ENCODE measurements at regions not wholly inside any gene's neighbourhood (a gene's known extent, or its start where the extent isn't known, plus 50 kb on each side); places are given as distances from the start of the nearest gene placed in this dataset.

DNA sequence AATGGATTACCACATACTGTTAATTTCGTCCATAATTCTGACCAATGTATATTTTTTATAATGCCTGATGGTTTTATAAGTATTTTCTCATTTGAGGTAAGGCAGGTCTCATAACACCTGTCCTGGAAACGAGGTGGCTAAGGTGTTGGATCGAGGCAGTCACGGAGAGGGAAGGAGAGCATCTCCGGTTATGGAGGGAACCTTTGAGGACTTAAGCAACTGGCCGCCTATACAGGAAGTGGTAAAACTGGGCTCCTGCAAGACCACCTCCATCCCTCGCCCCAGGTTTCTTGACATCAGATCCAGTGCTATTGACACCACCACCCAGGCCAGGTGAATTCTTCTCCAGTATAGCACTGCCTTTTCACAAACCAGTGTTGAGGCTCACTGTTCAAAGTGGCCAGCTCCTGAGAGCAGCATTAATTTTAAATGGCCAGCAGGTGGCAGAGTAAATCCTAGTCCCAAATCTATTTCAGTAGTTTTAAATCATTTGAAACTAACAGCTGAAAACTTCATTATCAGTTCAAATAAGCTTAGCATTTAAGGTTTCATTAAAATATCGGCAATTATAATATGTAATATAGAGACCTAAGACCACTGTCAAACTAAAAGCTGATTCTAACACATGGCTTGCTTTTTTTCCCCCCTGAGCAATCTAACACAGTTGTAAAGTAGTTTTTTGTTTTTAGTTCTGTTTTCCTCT, 100.8 kb downstream of the PPM1A start:
- intact Hi-C loops (cut with DNase I) = loop anchor here (5.0 kb wide), 1 partner anchor 212 kb away; no protein-coding TSS in a partner anchor
- DNase-seq (ENCODE audit: low spot score) = no peak

- intact Hi-C loops (cut with DNase I) = loop anchor here (5.0 kb wide), 1 partner anchor 212 kb away; no protein-coding TSS in a partner anchor
Observed at GRCh38 chr14:60350366-60350720, 101.3 kb downstream of the PPM1A start.

DNA sequence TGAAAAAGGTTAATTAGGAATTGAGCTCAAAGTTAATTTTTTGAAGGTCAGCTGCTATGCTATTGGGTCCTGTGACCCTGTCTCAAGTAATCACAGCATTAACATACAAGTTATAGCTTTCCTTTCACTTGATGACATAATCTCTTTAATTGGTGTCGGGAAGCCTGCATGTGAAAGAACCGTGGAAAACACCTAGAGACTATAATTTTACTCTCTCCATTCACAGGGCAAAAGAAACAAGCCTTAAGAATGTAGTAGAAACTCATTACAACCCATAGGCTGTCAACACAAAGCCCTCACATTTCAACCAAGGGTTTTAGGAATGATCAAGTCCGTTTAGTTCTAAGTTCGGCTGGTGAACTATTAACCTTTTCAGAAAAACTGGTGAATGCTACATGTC, 104.4 kb downstream of the PPM1A start:
- no peak for DNase-seq (ENCODE audit: low spot score)
- intact Hi-C loops (cut with DNase I) = loop anchor here (5.0 kb wide), 1 partner anchor 209 kb away; no protein-coding TSS in a partner anchor

More at GRCh38 chr14:60350366-60350720, 101.3 kb downstream of the PPM1A start:
- DNase-seq (ENCODE audit: low spot score) = no peak

GRCh38 chr14:60355768-60356167, 106.7 kb downstream of the PPM1A start:
- intact Hi-C loops (cut with DNase I) = no loop called here
- no peak for DNase-seq (ENCODE audit: low spot score)

DNA sequence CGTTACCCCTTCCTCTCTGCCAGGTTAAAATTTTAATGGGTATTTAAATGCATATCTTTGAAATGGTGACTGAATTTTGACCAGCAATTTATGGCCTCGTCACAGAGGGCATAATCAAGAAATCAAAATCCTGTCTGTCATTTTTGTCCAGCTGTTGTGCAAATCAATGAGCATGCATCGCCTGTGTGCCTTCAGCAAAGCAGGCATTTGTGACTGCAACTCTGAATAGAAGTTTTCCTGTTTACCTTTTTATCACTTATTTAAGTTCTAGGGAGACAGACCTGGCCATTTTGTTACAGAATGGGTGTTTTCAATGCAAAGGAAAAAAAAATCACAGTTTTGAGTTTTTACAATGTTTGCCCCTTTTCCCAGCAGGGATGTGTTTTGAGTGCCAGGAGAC, 107.4 kb downstream of the PPM1A start:
- intact Hi-C loops (cut with DNase I) = no loop called here
- no peak for DNase-seq (ENCODE audit: low spot score)

GRCh38 chr14:60356906-60357550, 108.0 kb downstream of the PPM1A start:
- intact Hi-C loops (cut with DNase I) = no loop called here
- DNase-seq (ENCODE audit: low spot score) = no peak

- DNase-seq (ENCODE audit: low spot score) = no peak
- intact Hi-C loops (cut with DNase I) = no loop called here
Observed at GRCh38 chr14:60357551-60358149, 108.6 kb downstream of the PPM1A start.

- no peak for DNase-seq (ENCODE audit: low spot score)
- intact Hi-C loops (cut with DNase I) = no loop called here
Observed at GRCh38 chr14:60363275-60363674, 114.3 kb downstream of the PPM1A start.

- intact Hi-C loops (cut with DNase I) = no loop called here
Observed at GRCh38 chr14:60363687-60364086, 114.7 kb downstream of the PPM1A start.

DNA sequence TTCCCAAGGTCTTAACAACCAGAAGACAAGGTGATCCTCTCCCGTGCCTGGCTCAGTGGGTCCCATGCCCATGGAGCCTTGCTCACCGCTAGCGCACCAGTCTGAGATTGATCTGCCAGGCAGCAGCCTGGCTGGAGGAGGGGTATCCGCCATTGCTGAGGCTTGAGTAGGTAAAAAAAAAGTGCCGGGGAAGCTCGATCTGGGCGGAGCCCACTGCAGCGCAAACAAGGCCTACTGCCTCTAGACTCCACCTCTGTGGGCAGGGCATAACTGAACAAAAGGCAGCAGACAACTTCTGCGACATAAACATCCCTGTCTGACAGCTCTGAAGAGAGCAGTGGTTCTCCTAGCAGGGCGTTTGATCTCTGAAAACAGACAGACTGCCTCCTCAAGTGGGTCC, 104.0 kb downstream of the C14orf39 start:
- no peak for DNase-seq (ENCODE audit: low spot score)
- intact Hi-C loops (cut with DNase I) = no loop called here

More at GRCh38 chr14:60363687-60364086, 114.7 kb downstream of the PPM1A start:
- no peak for DNase-seq (ENCODE audit: low spot score)
